ENCODE measurements at regions not wholly inside any gene's neighbourhood (a gene's known extent, or its start where the extent isn't known, plus 50 kb on each side); places are given as distances from the start of the nearest gene placed in this dataset.

GRCh38 chr6:169339025-169339424, 85.4 kb upstream of the THBS2 start:
- no peak for ATAC-seq
- Histone ChIP-seq H3K4me1 (ENCODE audit: control insufficient read depth, insufficient read depth, low read length) (no peaks in the 10 kb centered on the region), H3K9me3 (ENCODE audit: control insufficient read depth, low read length) (no peaks in the 10 kb centered on the region), H3K27ac (ENCODE audit: low read length) (no peak overlapping the region), H3K27me3 (ENCODE audit: control insufficient read depth, insufficient read depth) (no peaks in the 10 kb centered on the region), H3K4me3 (ENCODE audit: low read length) (no peak overlapping the region)
- intact Hi-C loops (cut with DNase I), result no loop called here
- DNase-seq, result no peak
- WGBS, result 79% methylated on average over 9 of the region's 9 CpGs

DNA sequence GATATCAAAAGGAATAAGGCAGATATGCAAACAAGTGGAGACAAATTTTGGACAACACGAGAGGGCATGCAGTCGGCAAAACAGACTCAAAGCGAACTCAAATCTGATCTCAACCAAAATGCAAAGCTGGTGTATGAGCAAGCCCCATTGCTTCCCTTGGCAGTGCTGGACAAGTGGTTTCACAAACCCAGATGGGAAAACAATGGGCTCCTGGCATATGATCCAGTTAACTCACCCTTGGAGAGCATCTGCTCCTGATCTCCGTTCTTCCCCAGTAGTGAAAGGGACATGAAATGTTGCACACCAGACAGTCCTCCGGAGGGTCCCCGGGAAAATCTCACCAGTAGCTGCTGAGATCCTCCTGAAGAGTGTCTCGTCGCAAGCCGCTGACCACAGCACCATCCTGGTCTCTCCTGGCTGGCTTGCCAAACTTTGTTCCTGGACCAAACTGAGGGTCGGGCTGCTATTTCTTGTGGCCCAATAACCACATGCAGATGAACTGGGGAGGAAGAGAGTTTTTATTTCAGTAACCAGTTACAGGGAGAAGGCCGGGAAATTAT, 84.3 kb upstream of the THBS2 start:
- H3K27ac ChIP-seq (ENCODE audit: low read length), result no peak overlapping the region
- ATAC-seq (no peak), DNase-seq (no peak)
- H3K4me3 ChIP-seq (ENCODE audit: low read length), result no peak overlapping the region
- H3K27me3 ChIP-seq (ENCODE audit: control insufficient read depth, insufficient read depth), result no peaks in the 10 kb centered on the region
- 88% methylated on average over 11 of the region's 11 CpGs for WGBS
- no peaks in the 10 kb centered on the region for H3K4me1 ChIP-seq (ENCODE audit: control insufficient read depth, insufficient read depth, low read length)
- H3K9me3 ChIP-seq (ENCODE audit: control insufficient read depth, low read length), result no peaks in the 10 kb centered on the region
- intact Hi-C loops (cut with DNase I), result no loop called here

GRCh38 chr6:169335301-169335700, 81.7 kb upstream of the THBS2 start:
- intact Hi-C loops (cut with DNase I), result no loop called here
- 91% methylated on average over 4 of the region's 4 CpGs for WGBS
- Histone ChIP-seq H3K4me1 (ENCODE audit: control insufficient read depth, insufficient read depth, low read length) (no peaks in the 10 kb centered on the region), H3K27me3 (ENCODE audit: control insufficient read depth, insufficient read depth) (no peaks in the 10 kb centered on the region), H3K4me3 (ENCODE audit: low read length) (no peak overlapping the region), H3K9me3 (ENCODE audit: control insufficient read depth, low read length) (no peaks in the 10 kb centered on the region), H3K27ac (ENCODE audit: low read length) (no peak overlapping the region)
- ATAC-seq, result no peak
- DNase-seq, result no peak

- H3K27me3 ChIP-seq (ENCODE audit: control insufficient read depth, insufficient read depth), result no peaks in the 10 kb centered on the region
- H3K4me3 ChIP-seq (ENCODE audit: low read length), result no peak overlapping the region
- ATAC-seq, result no peak
- H3K9me3 ChIP-seq (ENCODE audit: control insufficient read depth, low read length), result no peaks in the 10 kb centered on the region
- no peak for DNase-seq
- intact Hi-C loops (cut with DNase I), result no loop called here
- WGBS, result 79% methylated on average over 10 of the region's 10 CpGs
- no peaks in the 10 kb centered on the region for H3K4me1 ChIP-seq (ENCODE audit: control insufficient read depth, insufficient read depth, low read length)
- no peak overlapping the region for H3K27ac ChIP-seq (ENCODE audit: low read length)
Measured at GRCh38 chr6:169332250-169332649, 78.6 kb upstream of the THBS2 start.

GRCh38 chr6:169328112-169328801, 74.6 kb upstream of the THBS2 start:
- whole genome bisulfite sequencing, result 65% methylated on average over 5 of the region's 5 CpGs
- no peaks in the 10 kb centered on the region for H3K4me1 ChIP-seq (ENCODE audit: control insufficient read depth, insufficient read depth, low read length)
- no peak overlapping the region for H3K4me3 ChIP-seq (ENCODE audit: low read length)
- H3K27me3 ChIP-seq (ENCODE audit: control insufficient read depth, insufficient read depth), result no peaks in the 10 kb centered on the region
- intact Hi-C loops (cut with DNase I), result no loop called here
- no peaks in the 10 kb centered on the region for H3K9me3 ChIP-seq (ENCODE audit: control insufficient read depth, low read length)
- no peak overlapping the region for H3K27ac ChIP-seq (ENCODE audit: low read length)
- DNase-seq, result no peak
- no peak for ATAC-seq

DNA sequence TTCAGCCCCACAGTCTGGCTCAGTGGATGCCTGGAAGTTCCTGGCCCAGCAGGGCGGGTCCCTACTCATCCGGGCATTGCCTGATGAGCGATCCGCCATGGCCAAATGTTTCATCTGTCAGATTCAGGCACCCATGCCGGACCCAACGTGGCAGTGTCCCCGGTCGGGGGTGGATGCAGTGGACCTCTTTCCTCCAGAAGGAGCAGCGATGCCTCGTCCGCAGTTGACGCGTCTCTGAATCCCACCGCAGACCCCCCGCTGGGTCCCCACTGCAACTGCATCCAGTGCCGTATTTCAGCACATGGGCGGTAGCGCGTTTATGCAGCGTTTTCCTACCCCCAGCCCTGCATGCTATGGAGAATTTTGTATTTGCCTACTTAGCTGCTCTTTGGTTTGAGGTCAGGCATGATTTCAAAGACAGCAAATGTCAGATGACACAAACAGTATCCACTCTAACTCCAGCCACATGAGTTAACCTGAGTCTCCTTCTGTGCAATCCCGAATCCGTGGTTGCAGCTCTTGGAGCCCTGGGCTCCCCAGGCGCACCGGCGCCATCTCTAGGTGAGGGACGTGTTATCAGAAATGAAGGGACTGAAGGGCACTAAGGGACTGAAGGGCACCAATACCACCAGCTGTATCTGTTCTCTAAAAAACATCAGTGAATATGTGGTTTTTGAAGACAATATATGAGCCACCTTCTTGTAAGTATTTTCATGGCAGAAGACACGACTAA, 72.6 kb upstream of the THBS2 start:
- no peak overlapping the region for H3K4me3 ChIP-seq (ENCODE audit: low read length)
- H3K4me1 ChIP-seq (ENCODE audit: control insufficient read depth, insufficient read depth, low read length), result no peaks in the 10 kb centered on the region
- H3K27ac ChIP-seq (ENCODE audit: low read length), result no peak overlapping the region
- ATAC-seq, result no peak
- no peaks in the 10 kb centered on the region for H3K27me3 ChIP-seq (ENCODE audit: control insufficient read depth, insufficient read depth)
- H3K9me3 ChIP-seq (ENCODE audit: control insufficient read depth, low read length), result no peaks in the 10 kb centered on the region
- 81% methylated on average over 27 of the region's 27 CpGs for WGBS
- no peak for DNase-seq
- intact Hi-C loops (cut with DNase I), result no loop called here

- no peak for ATAC-seq
- H3K4me1 ChIP-seq (ENCODE audit: control insufficient read depth, insufficient read depth, low read length), result no peaks in the 10 kb centered on the region
- H3K27me3 ChIP-seq (ENCODE audit: control insufficient read depth, insufficient read depth), result no peaks in the 10 kb centered on the region
- H3K27ac ChIP-seq (ENCODE audit: low read length), result no peak overlapping the region
- DNase-seq, result no peak
- 81% methylated on average over 10 of the region's 10 CpGs for WGBS
- intact Hi-C loops (cut with DNase I), result no loop called here
- H3K9me3 ChIP-seq (ENCODE audit: control insufficient read depth, low read length), result no peaks in the 10 kb centered on the region
- no peak overlapping the region for H3K4me3 ChIP-seq (ENCODE audit: low read length)
Measured at GRCh38 chr6:169324656-169325459, 71.2 kb upstream of the THBS2 start.

GRCh38 chr6:169324086-169324485, 70.4 kb upstream of the THBS2 start:
- no peaks in the 10 kb centered on the region for H3K9me3 ChIP-seq (ENCODE audit: control insufficient read depth, low read length)
- DNase-seq (no peak), ATAC-seq (no peak)
- H3K4me3 ChIP-seq (ENCODE audit: low read length), result no peak overlapping the region
- intact Hi-C loops (cut with DNase I), result no loop called here
- no peak overlapping the region for H3K27ac ChIP-seq (ENCODE audit: low read length)
- WGBS, result 90% methylated on average over 4 of the region's 4 CpGs
- H3K4me1 ChIP-seq (ENCODE audit: control insufficient read depth, insufficient read depth, low read length), result no peaks in the 10 kb centered on the region
- H3K27me3 ChIP-seq (ENCODE audit: control insufficient read depth, insufficient read depth), result no peaks in the 10 kb centered on the region

DNA sequence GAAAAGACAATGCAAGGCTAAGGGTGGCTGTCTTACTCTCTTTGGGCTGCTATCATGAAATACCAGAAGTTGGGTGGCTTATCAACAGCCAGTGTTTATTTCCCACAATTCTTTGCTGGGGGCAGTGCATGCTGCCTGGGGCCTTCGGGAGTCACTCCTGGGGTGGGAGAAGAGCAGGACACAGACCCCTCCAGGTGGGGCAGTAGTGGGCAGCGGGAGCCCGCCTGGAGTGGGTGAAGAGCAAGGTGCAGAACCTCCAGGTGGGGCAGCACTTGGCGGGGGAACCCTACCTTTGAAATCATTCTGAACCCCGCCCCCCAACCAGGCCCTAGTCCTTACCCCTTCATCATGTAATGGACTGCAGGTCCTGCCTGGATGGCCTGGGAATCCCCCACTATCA, 69.6 kb upstream of the THBS2 start:
- intact Hi-C loops (cut with DNase I), result no loop called here
- Histone ChIP-seq H3K27me3 (ENCODE audit: control insufficient read depth, insufficient read depth) (no peaks in the 10 kb centered on the region), H3K27ac (ENCODE audit: low read length) (no peak overlapping the region), H3K4me3 (ENCODE audit: low read length) (no peak overlapping the region), H3K4me1 (ENCODE audit: control insufficient read depth, insufficient read depth, low read length) (no peaks in the 10 kb centered on the region), H3K9me3 (ENCODE audit: control insufficient read depth, low read length) (no peaks in the 10 kb centered on the region)
- 84% methylated on average over 5 of the region's 5 CpGs for WGBS
- DNase-seq, result no peak
- no peak for ATAC-seq

DNA sequence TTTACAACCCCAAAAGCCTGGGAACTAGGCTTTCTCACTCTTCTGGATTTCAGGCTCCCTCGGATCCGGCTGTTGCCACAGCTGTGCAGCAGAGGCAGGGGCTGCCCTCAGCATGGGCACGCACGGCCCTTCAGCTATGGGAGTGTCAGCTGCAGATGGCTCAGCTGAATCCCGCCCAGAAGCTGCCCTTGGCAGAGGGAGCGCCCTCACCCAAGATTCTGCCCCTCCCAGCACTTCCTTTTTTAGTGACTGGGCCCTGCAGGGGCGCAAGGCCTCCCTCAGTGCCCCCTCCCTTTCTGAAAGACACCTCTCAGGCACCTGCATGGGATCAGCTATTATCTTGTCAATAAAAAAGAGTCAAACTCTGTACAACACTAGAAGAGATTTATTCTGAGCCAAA, 67.9 kb upstream of the THBS2 start:
- H3K4me3 ChIP-seq (ENCODE audit: low read length), result no peak overlapping the region
- 78% methylated on average over 7 of the region's 7 CpGs for WGBS
- intact Hi-C loops (cut with DNase I), result no loop called here
- H3K9me3 ChIP-seq (ENCODE audit: control insufficient read depth, low read length), result no peaks in the 10 kb centered on the region
- no peak for DNase-seq
- no peaks in the 10 kb centered on the region for H3K27me3 ChIP-seq (ENCODE audit: control insufficient read depth, insufficient read depth)
- H3K27ac ChIP-seq (ENCODE audit: low read length), result no peak overlapping the region
- ATAC-seq, result no peak
- H3K4me1 ChIP-seq (ENCODE audit: control insufficient read depth, insufficient read depth, low read length), result no peaks in the 10 kb centered on the region

DNA sequence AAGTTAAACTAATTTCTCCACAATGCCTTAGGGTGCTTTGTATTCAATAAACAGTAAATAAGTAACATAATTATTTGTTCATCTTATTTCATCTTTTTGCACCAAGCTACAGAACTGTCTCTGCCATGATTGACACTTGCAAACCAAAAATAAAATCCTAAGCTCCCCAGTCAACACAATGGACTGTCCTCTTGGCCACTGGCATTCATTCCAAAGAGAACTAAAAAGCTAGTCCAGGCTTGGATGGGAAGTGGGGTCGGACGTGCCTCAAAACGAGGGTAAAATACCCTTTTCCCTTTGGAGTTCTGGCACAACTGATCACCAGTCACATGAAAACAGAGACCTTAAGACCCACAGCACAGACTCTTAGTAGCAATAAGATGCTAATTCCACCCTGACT, 66.4 kb upstream of the THBS2 start:
- no peak overlapping the region for H3K27ac ChIP-seq (ENCODE audit: low read length)
- intact Hi-C loops (cut with DNase I), result no loop called here
- ATAC-seq (no peak), DNase-seq (no peak)
- WGBS, result 69% methylated on average over 3 of the region's 3 CpGs
- no peaks in the 10 kb centered on the region for H3K27me3 ChIP-seq (ENCODE audit: control insufficient read depth, insufficient read depth)
- H3K4me1 ChIP-seq (ENCODE audit: control insufficient read depth, insufficient read depth, low read length), result no peaks in the 10 kb centered on the region
- H3K9me3 ChIP-seq (ENCODE audit: control insufficient read depth, low read length), result no peaks in the 10 kb centered on the region
- no peak overlapping the region for H3K4me3 ChIP-seq (ENCODE audit: low read length)

All from right cardiac atrium (tissue), 5 donors.